HT-29 (cell line): ENCODE measurements at regions not wholly inside any gene's neighbourhood (a gene's known extent, or its start where the extent isn't known, plus 50 kb on each side); places are given as distances from the start of the nearest gene placed in this dataset.
"Not testable (repeated sequence)": the region's sequence is repeated elsewhere in the genome, so short reads cannot be mapped to it uniquely, and the experiment has no call there.

Experiments used
- DNase-seq: peaks from one replicate; pipeline ENCODE4 v3.0.0-alpha.2; 2015; ENCODE audit warnings: low spot score

DNA sequence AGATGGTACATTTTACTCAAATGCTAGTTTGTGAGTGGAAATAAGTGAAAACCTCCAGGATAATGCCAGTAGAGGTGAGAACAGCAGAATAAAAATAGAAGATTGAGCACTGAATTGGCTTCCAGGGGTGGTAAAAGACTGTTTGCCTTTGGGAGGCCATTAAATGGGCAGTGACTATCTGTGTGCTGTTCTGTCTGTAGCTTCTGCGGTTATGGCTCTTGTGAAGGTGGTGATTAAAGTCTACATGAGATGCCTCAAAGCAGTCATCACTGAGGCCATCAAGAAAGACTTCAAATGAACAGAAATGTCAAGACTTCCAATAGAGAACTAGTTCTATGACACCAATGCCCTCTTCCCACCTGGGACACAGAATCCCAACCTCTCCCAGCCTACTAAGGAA, 108.8 kb downstream of the EFHB start:
- DNase-seq: no peak

DNA sequence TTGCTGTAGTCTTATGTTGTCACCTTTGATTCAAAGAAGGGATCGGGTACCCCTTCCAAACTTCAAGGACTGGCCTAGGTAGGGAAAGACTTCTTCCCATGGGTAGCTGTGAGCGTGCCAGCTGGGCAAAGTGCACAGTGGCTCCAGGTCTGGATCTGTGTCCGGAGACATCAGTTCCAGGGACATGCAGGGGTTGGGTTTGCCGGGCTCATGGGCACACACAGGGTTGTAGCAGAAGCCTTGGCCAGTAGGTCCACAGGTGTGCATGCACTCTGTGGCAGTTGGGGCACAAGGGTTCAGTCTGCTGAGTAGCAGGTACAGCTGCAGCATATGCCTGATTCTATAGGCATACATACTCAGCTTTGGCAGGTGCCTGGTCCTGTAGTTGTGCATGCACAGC, 111.2 kb downstream of the EFHB start:
- DNase-seq: no peak

GRCh38 chr3:19816631-19817030, 117.4 kb downstream of the EFHB start:
- DNase-seq: no peak

DNA sequence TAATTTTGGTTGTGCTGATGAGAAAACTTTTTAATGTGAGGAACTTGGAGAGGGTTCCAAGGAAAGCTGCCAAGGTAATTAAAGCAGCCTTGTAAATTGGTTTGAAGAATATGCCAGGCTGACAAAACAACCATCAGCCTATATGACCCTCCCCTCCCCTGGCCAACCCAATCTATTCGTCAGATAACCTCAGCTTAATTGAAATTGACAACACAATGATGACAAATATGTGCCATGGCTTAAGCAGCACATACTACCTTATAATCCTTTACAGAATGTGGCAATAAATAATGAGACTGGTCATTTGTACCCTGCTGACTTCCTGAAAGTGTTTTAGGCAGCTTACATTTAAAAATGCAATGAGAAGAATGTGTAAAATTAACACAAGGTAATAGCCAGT, 118.2 kb downstream of the EFHB start:
- no peak for DNase-seq

- DNase-seq: not testable (repeated sequence)
These were observed 120.3 kb downstream of the EFHB start for GRCh38 chr3:19813743-19814142.

GRCh38 chr3:19811689-19812088, 122.3 kb downstream of the EFHB start:
- no peak for DNase-seq

DNA sequence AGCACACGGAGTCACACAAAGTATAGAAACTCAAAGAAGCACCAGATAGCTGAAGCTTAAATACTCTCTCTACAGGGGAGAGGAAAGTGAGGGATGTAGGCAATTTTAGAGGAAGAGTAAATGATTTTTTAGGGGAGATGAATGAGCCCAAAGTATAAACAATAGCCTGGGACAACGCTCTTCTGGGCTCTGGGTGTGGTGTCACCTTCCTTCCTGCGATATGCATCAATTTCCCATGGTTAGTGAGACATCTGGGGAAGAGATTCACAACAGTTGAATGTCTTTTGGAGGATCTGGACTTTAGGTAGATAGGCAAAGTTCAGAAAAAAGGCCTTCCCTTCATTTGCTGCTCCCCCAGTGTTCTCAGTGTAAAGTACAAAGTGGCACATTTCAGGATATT, 125.2 kb downstream of the EFHB start:
- no peak for DNase-seq

GRCh38 chr3:19799887-19800286, 134.1 kb downstream of the EFHB start:
- DNase-seq: no peak

DNA sequence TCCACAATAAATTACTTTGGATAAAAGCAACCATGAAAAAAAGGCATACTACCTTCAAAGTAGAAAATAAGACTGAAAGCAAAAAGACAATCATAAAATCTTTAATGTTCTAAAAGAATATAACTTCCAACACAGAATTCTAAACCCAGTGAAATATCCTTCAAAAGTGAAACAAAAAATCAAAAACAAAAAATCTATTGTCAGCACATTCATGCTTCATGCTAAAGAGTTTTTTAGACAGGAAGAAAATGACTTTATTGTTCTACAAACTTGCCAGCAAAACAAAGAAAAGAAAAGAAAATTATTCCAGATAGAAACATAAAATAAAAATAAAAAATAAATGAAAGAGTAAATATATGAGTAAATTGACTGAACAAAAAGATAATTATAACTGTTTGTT, 134.9 kb downstream of the EFHB start:
- DNase-seq: no peak

GRCh38 chr3:19798324-19798723, 135.7 kb downstream of the EFHB start:
- no peak for DNase-seq

GRCh38 chr3:19792388-19792787, 141.6 kb downstream of the EFHB start:
- DNase-seq: no peak

DNA sequence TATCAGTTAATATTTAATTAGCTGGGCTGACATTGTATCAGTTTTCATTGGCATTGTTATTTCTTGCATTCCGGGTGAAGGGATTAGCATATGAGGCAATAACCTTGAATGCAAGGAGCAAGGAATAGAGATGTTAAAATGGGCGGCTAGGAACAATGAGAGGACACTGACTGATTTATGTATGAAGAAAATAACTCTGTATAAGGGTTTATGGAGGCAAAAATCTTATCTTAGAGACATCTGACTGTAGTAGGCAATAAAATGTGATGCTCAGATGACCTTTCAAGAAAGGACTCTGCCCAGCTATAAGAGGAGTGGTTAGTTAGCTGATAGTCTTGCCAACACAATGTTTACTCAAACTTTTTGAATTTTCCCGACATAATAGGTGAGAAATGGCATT, 158.3 kb downstream of the EFHB start:
- no peak for DNase-seq

- DNase-seq: no peak
These were observed 164.3 kb downstream of the EFHB start for GRCh38 chr3:19769694-19770093.

DNA sequence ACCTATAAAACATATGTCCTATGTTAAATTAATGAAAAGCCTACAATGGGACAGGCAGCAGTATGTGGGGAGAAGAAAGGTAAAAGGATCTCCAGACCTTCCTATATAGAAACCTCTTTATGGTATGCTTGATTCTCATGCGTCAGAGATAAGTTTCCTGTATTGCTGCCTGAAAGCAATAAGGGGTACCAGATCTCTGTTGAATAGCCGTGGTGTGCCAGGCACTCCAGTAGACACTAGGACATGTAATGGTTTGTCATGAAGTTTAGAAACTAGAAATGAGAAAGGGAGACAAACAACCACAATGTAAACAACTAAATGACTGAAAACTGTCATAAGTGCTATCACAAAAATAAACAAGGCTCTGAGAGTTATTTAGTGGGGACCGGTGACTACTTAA, 168.1 kb downstream of the EFHB start:
- no peak for DNase-seq

GRCh38 chr3:19757773-19758172, 176.2 kb downstream of the EFHB start:
- DNase-seq: no peak

DNA sequence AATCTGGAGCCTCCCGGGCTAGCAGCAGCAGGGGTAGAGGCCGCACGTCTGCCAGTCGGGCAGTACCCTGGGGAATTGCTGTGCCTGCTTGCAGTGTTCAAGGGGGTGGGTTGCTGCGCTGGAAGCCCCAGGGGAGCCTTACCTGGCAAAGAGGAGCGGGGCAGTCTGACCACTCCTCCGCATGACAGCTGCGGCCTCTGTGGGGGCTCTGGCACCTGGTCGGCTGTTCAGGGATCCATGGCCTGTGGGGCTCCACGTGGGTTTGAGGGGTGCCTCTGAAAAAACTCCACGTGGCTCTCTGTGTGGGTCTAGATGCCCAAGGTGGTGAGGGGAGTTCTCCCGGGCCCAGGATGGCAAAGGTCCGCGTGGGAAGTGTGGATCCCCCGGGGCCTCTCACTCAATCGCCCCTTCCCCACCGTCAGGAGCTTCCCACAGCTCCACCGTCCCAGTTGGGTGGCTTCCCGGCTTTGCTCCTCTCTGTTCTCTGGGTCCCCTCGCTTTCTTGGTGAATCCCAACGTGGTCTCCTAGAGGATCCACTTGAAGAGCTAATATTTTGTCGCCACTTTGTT, 184.5 kb downstream of the EFHB start:
- DNase-seq: no peak

DNA sequence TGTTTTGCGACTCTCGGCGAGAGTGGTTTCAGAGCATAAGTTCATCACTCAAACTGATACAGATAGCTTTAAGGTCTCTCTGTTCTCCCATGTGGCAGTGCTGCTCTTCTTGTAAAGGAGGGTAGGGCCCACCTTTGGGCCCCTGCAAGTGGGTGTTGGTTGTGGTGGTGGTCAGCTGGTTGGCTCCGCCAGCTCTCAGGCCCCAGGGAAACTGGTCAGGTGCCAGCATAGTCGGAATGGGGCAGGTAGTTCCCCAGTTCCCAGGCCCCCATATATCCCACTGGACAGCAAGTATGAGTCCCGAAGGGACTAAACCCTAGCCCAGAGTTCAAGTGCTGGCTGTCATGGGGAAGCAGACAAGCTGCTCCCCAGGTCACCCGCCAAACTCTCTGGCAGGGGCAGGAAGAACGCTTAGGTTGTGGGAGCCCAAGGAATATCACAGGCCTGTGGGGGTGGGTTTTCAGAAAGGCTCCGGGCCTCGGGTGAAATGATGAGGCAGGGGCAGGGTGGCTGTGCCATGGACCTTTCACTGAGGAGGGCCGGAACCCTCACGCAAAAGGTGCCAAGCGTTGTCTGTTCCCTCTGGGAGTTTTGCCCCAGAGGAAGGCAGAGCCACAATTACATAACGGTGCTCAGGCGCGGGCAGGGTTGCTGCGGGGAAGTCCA, 185.1 kb downstream of the EFHB start:
- no peak for DNase-seq

DNA sequence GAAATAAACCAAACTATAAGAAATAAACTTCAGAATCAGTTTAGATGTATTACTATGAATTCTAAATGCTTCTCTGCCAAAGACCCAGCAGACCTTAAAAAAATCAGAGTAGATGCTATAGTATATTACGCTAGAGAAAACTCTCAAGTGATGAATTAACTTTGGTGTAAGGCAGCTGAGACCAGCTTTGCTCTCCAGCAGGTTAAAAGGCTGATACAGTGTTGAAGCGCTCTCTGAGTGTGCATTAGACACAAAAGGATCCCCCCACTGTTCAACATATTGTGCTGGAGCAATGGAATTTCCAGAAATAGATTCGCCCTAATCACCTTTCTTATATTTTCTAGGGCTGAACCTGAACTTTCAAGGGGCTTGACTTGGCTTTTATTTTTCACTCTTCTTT, 190.0 kb downstream of the EFHB start:
- DNase-seq: no peak

GRCh38 chr3:19742935-19743334, 191.1 kb downstream of the EFHB start:
- DNase-seq: no peak

- DNase-seq: no peak
These were observed 194.5 kb downstream of the EFHB start for GRCh38 chr3:19739504-19739903.

- DNase-seq: no peak
These were observed 195.2 kb downstream of the EFHB start for GRCh38 chr3:19738846-19739245.

GRCh38 chr3:19735111-19735510, 198.9 kb downstream of the EFHB start:
- no peak for DNase-seq

DNA sequence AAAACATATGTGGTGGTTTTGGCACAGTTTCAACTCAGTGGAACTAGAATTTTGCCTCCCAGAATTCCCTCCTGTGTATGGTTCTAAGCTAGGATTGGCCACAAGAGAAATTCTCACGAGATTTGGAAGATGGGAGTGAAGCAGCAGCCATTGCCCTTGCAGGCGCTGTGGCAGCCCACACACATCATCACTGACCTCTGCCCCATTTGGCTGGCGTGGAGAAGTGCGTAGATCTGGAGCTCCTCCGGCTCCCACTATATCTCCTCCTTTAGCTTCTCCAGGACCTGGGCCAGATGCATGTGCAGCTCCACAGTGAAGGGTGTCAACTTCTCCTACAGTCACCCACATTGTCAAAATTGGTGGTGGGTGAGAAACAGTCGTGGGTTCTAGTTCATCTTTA, 199.6 kb downstream of the EFHB start:
- DNase-seq: no peak

DNA sequence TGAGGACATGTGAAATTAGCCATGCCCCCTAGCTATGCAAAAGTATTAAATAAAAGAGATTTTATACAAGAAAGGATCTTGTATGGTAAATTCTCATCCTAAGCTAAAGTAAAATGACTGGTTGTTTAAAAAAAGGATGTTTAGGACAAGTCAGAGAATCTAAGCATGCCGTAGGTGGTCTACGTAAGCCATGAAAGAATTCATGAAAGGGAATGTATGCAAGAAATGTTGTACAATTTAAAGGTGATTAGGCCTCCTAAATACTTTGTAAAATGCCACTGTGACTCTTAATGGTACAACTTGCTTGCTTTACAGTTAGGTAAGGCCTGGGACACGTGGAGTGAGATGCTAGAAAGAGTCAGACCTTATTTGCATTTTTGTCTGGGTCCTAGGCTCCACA, 209.0 kb downstream of the EFHB start:
- no peak for DNase-seq
